ENCODE measurements at regions not wholly inside any gene's neighbourhood (a gene's known extent, or its start where the extent isn't known, plus 50 kb on each side); places are given as distances from the start of the nearest gene placed in this dataset.

DNA sequence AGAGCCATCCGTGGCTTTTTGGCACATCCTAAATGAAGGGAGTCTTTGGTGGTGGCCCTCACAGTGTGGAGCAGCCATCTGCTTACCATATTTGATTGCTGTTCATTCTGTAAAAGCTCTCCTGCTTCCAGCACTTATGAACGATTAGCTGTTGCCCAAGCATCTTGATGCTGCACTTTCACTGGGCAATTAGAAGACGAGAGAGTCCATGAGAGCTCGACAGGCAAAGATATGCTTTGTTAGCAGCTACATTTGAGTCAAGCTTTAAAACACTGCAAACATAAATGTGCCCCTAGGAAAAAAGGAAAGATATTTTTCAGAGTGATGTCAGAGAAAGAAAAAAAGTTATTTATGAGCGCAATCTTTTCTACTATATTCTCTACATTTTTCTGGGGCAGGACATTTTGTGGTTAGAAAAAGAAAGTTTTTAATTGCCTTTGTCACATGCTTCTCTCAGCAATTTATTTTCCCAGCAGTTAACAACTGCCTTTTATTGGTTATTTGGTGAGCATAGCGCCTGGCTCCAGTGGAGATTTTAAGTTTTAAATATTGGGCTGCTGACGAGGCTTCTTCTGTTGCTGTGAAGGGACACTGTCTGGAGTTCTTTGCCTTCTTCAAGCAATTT lies 468.4 kb downstream of the C3orf38 start:
- TF ChIP-seq, protein P1, sequence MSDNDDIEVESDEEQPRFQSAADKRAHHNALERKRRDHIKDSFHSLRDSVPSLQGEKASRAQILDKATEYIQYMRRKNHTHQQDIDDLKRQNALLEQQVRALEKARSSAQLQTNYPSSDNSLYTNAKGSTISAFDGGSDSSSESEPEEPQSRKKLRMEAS (IDR thresholded peaks at IDR 0.05), result no peak
- no peak for TF ChIP-seq RAD21 (conservative IDR thresholded peaks at IDR 0.05 in 1 of 2, IDR thresholded peaks at IDR 0.05 in 1 of 2)
- TF ChIP-seq, protein P2, sequence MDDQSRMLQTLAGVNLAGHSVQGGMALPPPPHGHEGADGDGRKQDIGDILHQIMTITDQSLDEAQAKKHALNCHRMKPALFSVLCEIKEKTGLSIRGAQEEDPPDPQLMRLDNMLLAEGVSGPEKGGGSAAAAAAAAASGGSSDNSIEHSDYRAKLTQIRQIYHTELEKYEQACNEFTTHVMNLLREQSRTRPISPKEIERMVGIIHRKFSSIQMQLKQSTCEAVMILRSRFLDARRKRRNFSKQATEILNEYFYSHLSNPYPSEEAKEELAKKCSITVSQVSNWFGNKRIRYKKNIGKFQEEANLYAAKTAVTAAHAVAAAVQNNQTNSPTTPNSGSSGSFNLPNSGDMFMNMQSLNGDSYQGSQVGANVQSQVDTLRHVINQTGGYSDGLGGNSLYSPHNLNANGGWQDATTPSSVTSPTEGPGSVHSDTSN (IDR thresholded peaks at IDR 0.05), result no peak
- no peak for TF ChIP-seq FOSB (CRISPR knock-in tag; IDR thresholded peaks at IDR 0.05)
- TF ChIP-seq, protein P3, sequence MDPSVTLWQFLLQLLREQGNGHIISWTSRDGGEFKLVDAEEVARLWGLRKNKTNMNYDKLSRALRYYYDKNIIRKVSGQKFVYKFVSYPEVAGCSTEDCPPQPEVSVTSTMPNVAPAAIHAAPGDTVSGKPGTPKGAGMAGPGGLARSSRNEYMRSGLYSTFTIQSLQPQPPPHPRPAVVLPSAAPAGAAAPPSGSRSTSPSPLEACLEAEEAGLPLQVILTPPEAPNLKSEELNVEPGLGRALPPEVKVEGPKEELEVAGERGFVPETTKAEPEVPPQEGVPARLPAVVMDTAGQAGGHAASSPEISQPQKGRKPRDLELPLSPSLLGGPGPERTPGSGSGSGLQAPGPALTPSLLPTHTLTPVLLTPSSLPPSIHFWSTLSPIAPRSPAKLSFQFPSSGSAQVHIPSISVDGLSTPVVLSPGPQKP (IDR thresholded peaks at IDR 0.05; ENCODE audit: low read depth, low read length), result no peak
